ENCODE measurements at regions not wholly inside any gene's neighbourhood (a gene's known extent, or its start where the extent isn't known, plus 50 kb on each side); places are given as distances from the start of the nearest gene placed in this dataset.

GRCh38 chr7:142698429-142698828 lies 50.8 kb upstream of the PRSS1 start:
- TF ChIP-seq ZFX (IDR thresholded peaks at IDR 0.05; ENCODE audit: borderline replicate concordance): no peak
- TF ChIP-seq, protein P1, sequence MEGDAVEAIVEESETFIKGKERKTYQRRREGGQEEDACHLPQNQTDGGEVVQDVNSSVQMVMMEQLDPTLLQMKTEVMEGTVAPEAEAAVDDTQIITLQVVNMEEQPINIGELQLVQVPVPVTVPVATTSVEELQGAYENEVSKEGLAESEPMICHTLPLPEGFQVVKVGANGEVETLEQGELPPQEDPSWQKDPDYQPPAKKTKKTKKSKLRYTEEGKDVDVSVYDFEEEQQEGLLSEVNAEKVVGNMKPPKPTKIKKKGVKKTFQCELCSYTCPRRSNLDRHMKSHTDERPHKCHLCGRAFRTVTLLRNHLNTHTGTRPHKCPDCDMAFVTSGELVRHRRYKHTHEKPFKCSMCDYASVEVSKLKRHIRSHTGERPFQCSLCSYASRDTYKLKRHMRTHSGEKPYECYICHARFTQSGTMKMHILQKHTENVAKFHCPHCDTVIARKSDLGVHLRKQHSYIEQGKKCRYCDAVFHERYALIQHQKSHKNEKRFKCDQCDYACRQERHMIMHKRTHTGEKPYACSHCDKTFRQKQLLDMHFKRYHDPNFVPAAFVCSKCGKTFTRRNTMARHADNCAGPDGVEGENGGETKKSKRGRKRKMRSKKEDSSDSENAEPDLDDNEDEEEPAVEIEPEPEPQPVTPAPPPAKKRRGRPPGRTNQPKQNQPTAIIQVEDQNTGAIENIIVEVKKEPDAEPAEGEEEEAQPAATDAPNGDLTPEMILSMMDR (IDR thresholded peaks at IDR 0.05): no peak
- H3K27ac ChIP-seq: no peak overlapping the region

DNA sequence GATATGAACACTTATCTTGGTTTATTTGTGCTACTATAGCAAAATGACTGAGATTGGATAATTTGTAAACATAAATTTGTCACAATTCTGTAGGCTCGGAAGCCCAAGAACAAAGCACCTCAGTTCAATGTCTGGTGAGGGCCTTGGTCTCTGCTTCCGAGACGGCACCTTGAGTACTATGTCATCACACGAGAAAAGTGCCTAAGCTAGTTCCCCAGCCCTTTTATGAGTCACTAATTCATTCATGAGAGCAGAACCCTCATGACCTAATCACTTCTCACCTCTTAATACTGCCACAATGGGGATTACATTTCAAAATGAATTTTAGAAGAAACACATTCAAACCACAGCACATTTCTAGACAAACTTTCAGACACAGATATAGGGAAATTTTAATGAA lies 52.0 kb upstream of the PRSS1 start:
- no peak overlapping the region for H3K27ac ChIP-seq
- no peak for TF ChIP-seq ZFX (IDR thresholded peaks at IDR 0.05; ENCODE audit: borderline replicate concordance)
- TF ChIP-seq, protein P1 (IDR thresholded peaks at IDR 0.05): no peak

- no peak overlapping the region for H3K27ac ChIP-seq
- no peak for TF ChIP-seq ZFX (IDR thresholded peaks at IDR 0.05; ENCODE audit: borderline replicate concordance)
- TF ChIP-seq, protein P1 (IDR thresholded peaks at IDR 0.05): no peak
Measured at GRCh38 chr7:142696456-142697179, 52.7 kb upstream of the PRSS1 start.

GRCh38 chr7:142693911-142694310 lies 55.4 kb upstream of the PRSS1 start:
- no peak for TF ChIP-seq ZFX (IDR thresholded peaks at IDR 0.05; ENCODE audit: borderline replicate concordance)
- TF ChIP-seq, protein P1 (IDR thresholded peaks at IDR 0.05): no peak
- H3K27ac ChIP-seq: no peak overlapping the region

- TF ChIP-seq, protein P1 (IDR thresholded peaks at IDR 0.05): no peak
- no peak for TF ChIP-seq ZFX (IDR thresholded peaks at IDR 0.05; ENCODE audit: borderline replicate concordance)
Measured at GRCh38 chr7:142690554-142691182, 58.6 kb upstream of the PRSS1 start.

GRCh38 chr7:142689439-142690120 lies 59.7 kb upstream of the PRSS1 start:
- no peak overlapping the region for H3K27ac ChIP-seq
- TF ChIP-seq ZFX (IDR thresholded peaks at IDR 0.05; ENCODE audit: borderline replicate concordance): no peak
- TF ChIP-seq, protein P1 (IDR thresholded peaks at IDR 0.05): no peak; the same call in 1 of the 2 replicates

More at GRCh38 chr7:142690554-142691182, 58.6 kb upstream of the PRSS1 start:
- no peak overlapping the region for H3K27ac ChIP-seq

All from 22Rv1 (cell line).